ENCODE measurements at regions not wholly inside any gene's neighbourhood (a gene's known extent, or its start where the extent isn't known, plus 50 kb on each side); places are given as distances from the start of the nearest gene placed in this dataset.

- Mint-ChIP-seq H3K4me1 (no peaks in the 10 kb centered on the region), H3K4me3 (no peak overlapping the region), H3K9me3 (no peaks in the 10 kb centered on the region), H3K27ac (no peak overlapping the region), H3K27me3 (no peaks in the 10 kb centered on the region)
- ATAC-seq (no peak), DNase-seq (no peak)
These were observed 552.3 kb upstream of the JARID2 start for GRCh38 chr6:14693301-14694192.

- H3K9me3 Mint-ChIP-seq = no peaks in the 10 kb centered on the region
- DNase-seq (no peak), ATAC-seq (no peak)
- no peaks in the 10 kb centered on the region for H3K4me1 Mint-ChIP-seq
- H3K4me3 Mint-ChIP-seq = no peak overlapping the region
- no peak overlapping the region for H3K27ac Mint-ChIP-seq
- no peaks in the 10 kb centered on the region for H3K27me3 Mint-ChIP-seq
These were observed 551.6 kb upstream of the JARID2 start for GRCh38 chr6:14694308-14694707.

GRCh38 chr6:14695579-14695978, 550.3 kb upstream of the JARID2 start:
- H3K4me1 Mint-ChIP-seq = no peaks in the 10 kb centered on the region
- no peaks in the 10 kb centered on the region for H3K27me3 Mint-ChIP-seq
- no peak overlapping the region for H3K4me3 Mint-ChIP-seq
- peaks cover 7 to 9% of the 10 kb centered on the region in 2 donors for H3K9me3 Mint-ChIP-seq
- no peak for ATAC-seq
- DNase-seq = no peak
- H3K27ac Mint-ChIP-seq = no peak overlapping the region

GRCh38 chr6:14696367-14696766, 549.5 kb upstream of the JARID2 start:
- no peak for DNase-seq
- no peak for ATAC-seq
- no peak overlapping the region for H3K4me3 Mint-ChIP-seq

GRCh38 chr6:14697427-14697826, 548.4 kb upstream of the JARID2 start:
- no peak for DNase-seq
- H3K27me3 Mint-ChIP-seq = no peaks in the 10 kb centered on the region
- no peak overlapping the region for H3K27ac Mint-ChIP-seq
- H3K9me3 Mint-ChIP-seq = peaks cover 9% of the 10 kb centered on the region in 2 donors
- ATAC-seq = no peak
- H3K4me1 Mint-ChIP-seq = no peaks in the 10 kb centered on the region
- H3K4me3 Mint-ChIP-seq = no peak overlapping the region

More at GRCh38 chr6:14696367-14696766, 549.5 kb upstream of the JARID2 start:
- no peak overlapping the region for H3K27ac Mint-ChIP-seq
- H3K9me3 Mint-ChIP-seq = peaks cover 9% of the 10 kb centered on the region in 2 donors
- no peaks in the 10 kb centered on the region for H3K4me1 Mint-ChIP-seq
- H3K27me3 Mint-ChIP-seq = no peaks in the 10 kb centered on the region

- no peak overlapping the region for H3K27ac Mint-ChIP-seq
- no peak for ATAC-seq
- H3K27me3 Mint-ChIP-seq = no peaks in the 10 kb centered on the region
These were observed 545.9 kb upstream of the JARID2 start for GRCh38 chr6:14699803-14700601.

GRCh38 chr6:14701946-14702345, 543.9 kb upstream of the JARID2 start:
- H3K27me3 Mint-ChIP-seq = no peaks in the 10 kb centered on the region
- H3K9me3 Mint-ChIP-seq = peaks cover 9% of the 10 kb centered on the region in 2 donors
- ATAC-seq = no peak
- H3K4me1 Mint-ChIP-seq = peaks cover 10% of the 10 kb centered on the region
- H3K27ac Mint-ChIP-seq = no peak overlapping the region
- no peak for DNase-seq
- no peak overlapping the region for H3K4me3 Mint-ChIP-seq

More at GRCh38 chr6:14699803-14700601, 545.9 kb upstream of the JARID2 start:
- Mint-ChIP-seq H3K4me3 (no peak overlapping the region), H3K4me1 (no peaks in the 10 kb centered on the region), H3K9me3 (peaks cover 9% of the 10 kb centered on the region in 2 donors)
- no peak for DNase-seq

GRCh38 chr6:14702678-14703077, 543.2 kb upstream of the JARID2 start:
- Mint-ChIP-seq H3K4me1 (peaks cover 14% of the 10 kb centered on the region), H3K4me3 (no peak overlapping the region), H3K27me3 (no peaks in the 10 kb centered on the region), H3K27ac (no peak overlapping the region), H3K9me3 (peaks cover 9 to 10% of the 10 kb centered on the region in 2 donors)
- DNase-seq = no peak
- ATAC-seq = no peak

- Mint-ChIP-seq H3K27me3 (no peaks in the 10 kb centered on the region), H3K27ac (no peak overlapping the region), H3K4me1 (peaks cover 16% of the 10 kb centered on the region), H3K4me3 (no peak overlapping the region), H3K9me3 (peaks cover 9 to 16% of the 10 kb centered on the region in 2 donors)
- ATAC-seq = no peak
- DNase-seq = no peak
These were observed 542.3 kb upstream of the JARID2 start for GRCh38 chr6:14703586-14703985.

- Mint-ChIP-seq H3K4me1 (peaks cover 16% of the 10 kb centered on the region), H3K27ac (peak overlapping the region in 1 of 2 donors; percentile 34), H3K27me3 (no peaks in the 10 kb centered on the region), H3K9me3 (peaks cover 9 to 16% of the 10 kb centered on the region in 2 donors), H3K4me3 (no peak overlapping the region)
- ATAC-seq (no peak), DNase-seq (no peak)
These were observed 541.2 kb upstream of the JARID2 start for GRCh38 chr6:14704383-14705271.

- Mint-ChIP-seq H3K4me3 (no peak overlapping the region), H3K9me3 (peaks cover 0 to 7% of the 10 kb centered on the region in 2 donors)
- no peak for DNase-seq
These were observed 540.0 kb upstream of the JARID2 start for GRCh38 chr6:14705841-14706377.

GRCh38 chr6:14706378-14706929, 539.4 kb upstream of the JARID2 start:
- Mint-ChIP-seq H3K27ac (peak overlapping the region in 1 of 2 donors; percentile 44), H3K9me3 (peaks cover 0 to 7% of the 10 kb centered on the region in 2 donors), H3K4me3 (no peak overlapping the region), H3K4me1 (peaks cover 23% of the 10 kb centered on the region), H3K27me3 (no peaks in the 10 kb centered on the region)
- ATAC-seq (peak; percentile 88), DNase-seq (peak in 1 of 2 donors; percentile 56)

More at GRCh38 chr6:14705841-14706377, 540.0 kb upstream of the JARID2 start:
- Mint-ChIP-seq H3K4me1 (peaks cover 18% of the 10 kb centered on the region), H3K27me3 (no peaks in the 10 kb centered on the region), H3K27ac (no peak overlapping the region)
- ATAC-seq = no peak

GRCh38 chr6:14707276-14707675, 538.6 kb upstream of the JARID2 start:
- Mint-ChIP-seq H3K27ac (peak overlapping the region in 1 of 2 donors; percentile 2), H3K27me3 (no peaks in the 10 kb centered on the region), H3K4me3 (no peak overlapping the region), H3K4me1 (peaks cover 26% of the 10 kb centered on the region), H3K9me3 (peaks cover 0 to 7% of the 10 kb centered on the region in 2 donors)
- no peak for DNase-seq
- no peak for ATAC-seq

- ATAC-seq (no peak), DNase-seq (no peak)
- Mint-ChIP-seq H3K9me3 (peaks cover 0 to 7% of the 10 kb centered on the region in 2 donors), H3K4me3 (no peak overlapping the region), H3K27me3 (no peaks in the 10 kb centered on the region), H3K4me1 (peaks cover 26% of the 10 kb centered on the region), H3K27ac (no peak overlapping the region)
These were observed 537.9 kb upstream of the JARID2 start for GRCh38 chr6:14707971-14708465.

Measured in stimulated activated naive CD8-positive, alpha-beta T cell treated with anti-CD3 and anti-CD28 coated beads, Interleukin-15, amount 100 ng/mL, for 72 hours (primary cell).